Esophagus squamous epithelium (tissue), 5 donors: ENCODE measurements at regions not wholly inside any gene's neighbourhood (a gene's known extent, or its start where the extent isn't known, plus 50 kb on each side); places are given as distances from the start of the nearest gene placed in this dataset.

Source experiments
- DNase-seq: peaks from one replicate; lab custom pipeline; 2025; lab: John Stamatoyannopoulos, UW
- H3K27ac ChIP-seq, 4 donors: fragments of 200-600 bp; sonication (generic); one replicate each; pipeline ENCODE4 v1.5.1; 2016 to 2019; ENCODE audit warnings: mild to moderate bottlenecking in 1 of 4
- H3K27me3 ChIP-seq, 4 donors: fragments of 200-600 bp; sonication (generic); 1 replicate in 3 of 4; 2 replicates in 1 of 4; pipeline versions ENCODE4 v1.5.1 to v1.6.0; 2017 to 2021; ENCODE audit warnings: antibody characterized with exemption in 1 of 4
- H3K36me3 ChIP-seq, 3 donors: fragments of 200-600 bp; sonication (generic); one replicate each; pipeline ENCODE4 v1.5.1; 2016 to 2019
- H3K4me1 ChIP-seq, 3 donors: fragments of 200-600 bp; sonication (generic); one replicate each; pipeline ENCODE4 v1.5.1; 2017 to 2019
- H3K4me3 ChIP-seq, 4 donors: fragments of 200-600 bp; sonication (generic); 1 replicate in 3 of 4; 2 replicates in 1 of 4; pipeline ENCODE4 v1.5.1; 2016 to 2019; ENCODE audit warnings: mild to moderate bottlenecking in 2 of 4, moderate library complexity in 1 of 4
- H3K9me3 ChIP-seq, 3 donors: fragments of 200-600 bp; sonication (generic); one replicate each; pipeline ENCODE4 v1.5.1; 2016 to 2019
- CTCF ChIP-seq, 6 experiments: fragments of 450-650 bp in 4 of 6; fragments of 200-600 bp in 2 of 6; sonication (generic) in 2 of 6; IDR thresholded peaks; one replicate each; pipeline ENCODE4 v1.5.1; 2016 to 2019; ENCODE audit warnings: antibody characterized with exemption in 6 of 6, mild to moderate bottlenecking in 4 of 6, moderate library complexity in 4 of 6
- POLR2A ChIP-seq, 4 donors: fragments of 450-650 bp; IDR thresholded peaks; one replicate each; pipeline ENCODE4 v1.6.1; 2017; ENCODE audit warnings: antibody characterized with exemption in 4 of 4, mild to moderate bottlenecking in 4 of 4, moderate library complexity in 3 of 4
- WGBS, 2 donors: methylation state at CpG; one replicate each; pipeline ENCODE4 v1.1.5; 2018; 5-methylcytosine and 5-hydroxymethylcytosine counted together
- intact Hi-C: fragments of 100-400 bp; cut with DNase I; formaldehyde crosslinking; loops from one replicate; pipeline ENCODE4 v1.15.0; 2022
- donor health status: DM: yes; HTN: yes; CAD: no.

- no peak overlapping the region for H3K4me3 ChIP-seq
- TF ChIP-seq CTCF (IDR thresholded peaks at IDR 0.05) (no peak), POLR2A (IDR thresholded peaks at IDR 0.05) (no peak)
- WGBS, 2 donors, result 70 to 71% methylated on average over 3 to 4 of the region's 4 CpGs
- intact Hi-C loops, result no loop called here
- no peaks in the 10 kb centered on the region for H3K4me1 ChIP-seq
- H3K36me3 ChIP-seq, result no peaks in the 10 kb centered on the region
- H3K27me3 ChIP-seq, result no peaks in the 10 kb centered on the region
- H3K9me3 ChIP-seq, result peaks cover 0 to 7% (median 0%) of the 10 kb centered on the region in 3 donors
- H3K27ac ChIP-seq, result no peak overlapping the region
- no peak for DNase-seq
These were observed 1239.3 kb downstream of the SORCS1 start for GRCh38 chr10:105925045-105925785.

- Histone ChIP-seq H3K4me1 (no peaks in the 10 kb centered on the region), H3K27ac (no peak overlapping the region), H3K27me3 (no peaks in the 10 kb centered on the region), H3K36me3 (no peaks in the 10 kb centered on the region), H3K4me3 (no peak overlapping the region), H3K9me3 (peaks cover 0 to 6% (median 0%) of the 10 kb centered on the region in 3 donors)
- DNase-seq, result no peak
- TF ChIP-seq CTCF (IDR thresholded peaks at IDR 0.05) (no peak), POLR2A (IDR thresholded peaks at IDR 0.05) (no peak)
- 91 to 92% methylated on average over 3 of the region's 3 CpGs for WGBS, 2 donors
- intact Hi-C loops, result no loop called here
These were observed 1243.2 kb downstream of the SORCS1 start for GRCh38 chr10:105921348-105921747.

- intact Hi-C loops, result no loop called here
- Histone ChIP-seq H3K36me3 (no peaks in the 10 kb centered on the region), H3K9me3 (no peaks in the 10 kb centered on the region), H3K4me3 (no peak overlapping the region), H3K27me3 (no peaks in the 10 kb centered on the region), H3K27ac (no peak overlapping the region), H3K4me1 (no peaks in the 10 kb centered on the region)
- DNase-seq, result no peak
- TF ChIP-seq CTCF (IDR thresholded peaks at IDR 0.05) (no peak), POLR2A (IDR thresholded peaks at IDR 0.05) (no peak)
- 80 to 96% methylated on average over 1 of the region's 1 CpG for whole genome bisulfite sequencing, 2 donors
These were observed 1250.1 kb downstream of the SORCS1 start for GRCh38 chr10:105914432-105914831.

- no peak for DNase-seq
- TF ChIP-seq POLR2A (IDR thresholded peaks at IDR 0.05) (no peak), CTCF (IDR thresholded peaks at IDR 0.05) (no peak)
- intact Hi-C loops, result no loop called here
- no peak overlapping the region for H3K4me3 ChIP-seq
- H3K27ac ChIP-seq, result no peak overlapping the region
- no peaks in the 10 kb centered on the region for H3K9me3 ChIP-seq
- no peaks in the 10 kb centered on the region for H3K4me1 ChIP-seq
- H3K27me3 ChIP-seq, result no peaks in the 10 kb centered on the region
- WGBS, 2 donors, result 29 to 50% methylated on average over 1 of the region's 1 CpG
- H3K36me3 ChIP-seq, result no peaks in the 10 kb centered on the region
These were observed 1255.8 kb downstream of the SORCS1 start for GRCh38 chr10:105908701-105909100.

GRCh38 chr10:105885495-105885894 lies 1244.4 kb downstream of the SORCS3 start:
- no peak overlapping the region for H3K4me3 ChIP-seq
- no peaks in the 10 kb centered on the region for H3K27me3 ChIP-seq
- no peaks in the 10 kb centered on the region for H3K4me1 ChIP-seq
- TF ChIP-seq CTCF (IDR thresholded peaks at IDR 0.05) (no peak), POLR2A (IDR thresholded peaks at IDR 0.05) (no peak)
- no peaks in the 10 kb centered on the region for H3K9me3 ChIP-seq
- no peak overlapping the region for H3K27ac ChIP-seq
- H3K36me3 ChIP-seq, result no peaks in the 10 kb centered on the region
- intact Hi-C loops, result no loop called here
- WGBS, 2 donors, result 72 to 93% methylated on average over 2 of the region's 2 CpGs
- DNase-seq, result no peak
